ENCODE measurements at regions not wholly inside any gene's neighbourhood (a gene's known extent, or its start where the extent isn't known, plus 50 kb on each side); places are given as distances from the start of the nearest gene placed in this dataset.
"Not testable (repeated sequence)": the region's sequence is repeated elsewhere in the genome, so short reads cannot be mapped to it uniquely, and the experiment has no call there.

GRCh38 chr6:150304429-150304828, 64.4 kb upstream of the IYD start:
- H3K4me1 ChIP-seq = peaks cover 5% of the 10 kb centered on the region
- TF ChIP-seq POLR2A (IDR thresholded peaks at IDR 0.05) (no peak), CTCF (IDR thresholded peaks at IDR 0.05) (no peak)
- intact Hi-C loops (cut with DNase I) = no loop called here
- no peak overlapping the region for H3K27ac ChIP-seq
- no peak overlapping the region for H3K4me3 ChIP-seq
- 85 to 91% methylated on average over 3 of the region's 3 CpGs for WGBS, 2 donors
- DNase-seq (no peak), ATAC-seq (no peak)
- no peaks in the 10 kb centered on the region for H3K36me3 ChIP-seq (replicated peaks in 1 of 2; ENCODE audit: insufficient read depth in 1 of 2, low read depth in 2 of 2)
- no peaks in the 10 kb centered on the region for H3K27me3 ChIP-seq
- H3K9me3 ChIP-seq = no peaks in the 10 kb centered on the region

GRCh38 chr6:150306290-150306689, 62.5 kb upstream of the IYD start:
- intact Hi-C loops (cut with DNase I) = no loop called here
- Histone ChIP-seq H3K4me1 (no peaks in the 10 kb centered on the region), H3K27me3 (no peaks in the 10 kb centered on the region), H3K36me3 (replicated peaks in 1 of 2; ENCODE audit: insufficient read depth in 1 of 2, low read depth in 2 of 2) (no peaks in the 10 kb centered on the region), H3K9me3 (no peaks in the 10 kb centered on the region), H3K27ac (no peak overlapping the region), H3K4me3 (no peak overlapping the region)
- DNase-seq (no peak), ATAC-seq (no peak)
- TF ChIP-seq CTCF (IDR thresholded peaks at IDR 0.05) = no peak
- no peak for TF ChIP-seq POLR2A (IDR thresholded peaks at IDR 0.05)

GRCh38 chr6:150307520-150307919, 61.3 kb upstream of the IYD start:
- DNase-seq (no peak), ATAC-seq (no peak)
- no peak overlapping the region for H3K27ac ChIP-seq
- H3K4me3 ChIP-seq = no peak overlapping the region
- 92 to 100% methylated on average over 3 of the region's 3 CpGs for WGBS, 2 donors
- intact Hi-C loops (cut with DNase I) = no loop called here
- no peak for TF ChIP-seq POLR2A (IDR thresholded peaks at IDR 0.05)
- no peak for TF ChIP-seq CTCF (IDR thresholded peaks at IDR 0.05)
- H3K4me1 ChIP-seq = no peaks in the 10 kb centered on the region
- no peaks in the 10 kb centered on the region for H3K36me3 ChIP-seq (replicated peaks in 1 of 2; ENCODE audit: insufficient read depth in 1 of 2, low read depth in 2 of 2)
- no peaks in the 10 kb centered on the region for H3K27me3 ChIP-seq
- no peaks in the 10 kb centered on the region for H3K9me3 ChIP-seq

- Histone ChIP-seq H3K27ac (no peak overlapping the region), H3K4me1 (no peaks in the 10 kb centered on the region), H3K9me3 (no peaks in the 10 kb centered on the region), H3K36me3 (replicated peaks in 1 of 2; ENCODE audit: insufficient read depth in 1 of 2, low read depth in 2 of 2) (no peaks in the 10 kb centered on the region), H3K27me3 (no peaks in the 10 kb centered on the region), H3K4me3 (no peak overlapping the region)
- intact Hi-C loops (cut with DNase I) = no loop called here
- DNase-seq = no peak
- WGBS, 2 donors = 69 to 78% methylated on average over 11 of the region's 11 CpGs
- no peak for TF ChIP-seq POLR2A (IDR thresholded peaks at IDR 0.05)
- TF ChIP-seq CTCF (IDR thresholded peaks at IDR 0.05) = no peak
- no peak for ATAC-seq
Measured at GRCh38 chr6:150308812-150309645, 59.8 kb upstream of the IYD start.

- WGBS, 2 donors = 0 to 24% methylated on average over 1 of the region's 1 CpG
- H3K27ac ChIP-seq = no peak overlapping the region
- H3K4me3 ChIP-seq = no peak overlapping the region
- H3K9me3 ChIP-seq = no peaks in the 10 kb centered on the region
- no peaks in the 10 kb centered on the region for H3K4me1 ChIP-seq
- DNase-seq (no peak), ATAC-seq (no peak)
- TF ChIP-seq CTCF (IDR thresholded peaks at IDR 0.05) = no peak
- intact Hi-C loops (cut with DNase I) = no loop called here
- H3K36me3 ChIP-seq (replicated peaks in 1 of 2; ENCODE audit: insufficient read depth in 1 of 2, low read depth in 2 of 2) = no peaks in the 10 kb centered on the region
- no peaks in the 10 kb centered on the region for H3K27me3 ChIP-seq
Measured at GRCh38 chr6:150310539-150310938, 58.3 kb upstream of the IYD start.

- DNase-seq; H3K36me3 ChIP-seq (replicated peaks in 1 of 2; ENCODE audit: insufficient read depth in 1 of 2, low read depth in 2 of 2); H3K4me1 ChIP-seq; H3K27ac ChIP-seq; H3K4me3 ChIP-seq; H3K9me3 ChIP-seq; ATAC-seq; intact Hi-C loops (cut with DNase I); H3K27me3 ChIP-seq: not testable (repeated sequence)
- WGBS, 2 donors = 79 to 91% methylated on average over 11 to 13 of the region's 13 CpGs
Measured at GRCh38 chr6:150311149-150311944, 57.5 kb upstream of the IYD start.

All from body of pancreas (tissue), 4 donors.